KBM-7 (cell line): ENCODE measurements at regions not wholly inside any gene's neighbourhood (a gene's known extent, or its start where the extent isn't known, plus 50 kb on each side); places are given as distances from the start of the nearest gene placed in this dataset.
A peak's percentile ranks its signal among the peaks of the same experiment; 100 is the strongest.

ENCODE experiments used
- DNase-seq: peaks from one replicate; pipeline ENCODE4 v3.0.0-alpha.2; 2015
- in situ Hi-C: fragments of 300-500 bp; cut with MboI; formaldehyde crosslinking; loops from 2 replicates; pipeline ENCODE4 v1.14.3; 2020; ENCODE audit warnings: low sequenced_read_pairs, low pct_unique_long_range_greater_than_20kb, mixed read lengths

- in situ Hi-C loops, result no loop called here
- DNase-seq, result no peak
Measured at GRCh38 chr5:145708169-145708568, 127.0 kb downstream of the PRELID2 start.

- in situ Hi-C loops, result no loop called here
Measured at GRCh38 chr5:145704724-145705123, 130.4 kb downstream of the PRELID2 start.

GRCh38 chr5:145703856-145704255 lies 131.3 kb downstream of the PRELID2 start:
- no peak for DNase-seq
- in situ Hi-C loops, result no loop called here

More at GRCh38 chr5:145704724-145705123, 130.4 kb downstream of the PRELID2 start:
- DNase-seq, result no peak

GRCh38 chr5:145701404-145701803 lies 133.7 kb downstream of the PRELID2 start:
- in situ Hi-C loops, result no loop called here
- DNase-seq, result no peak

- no peak for DNase-seq
- in situ Hi-C loops, result no loop called here
Measured at GRCh38 chr5:145699846-145700245, 135.3 kb downstream of the PRELID2 start.

GRCh38 chr5:145697251-145697990 lies 137.7 kb downstream of the PRELID2 start:
- in situ Hi-C loops, result no loop called here
- DNase-seq, result peak; percentile 62

- in situ Hi-C loops, result no loop called here
- DNase-seq, result no peak
Measured at GRCh38 chr5:145689235-145689634, 145.9 kb downstream of the PRELID2 start.

- in situ Hi-C loops, result no loop called here
- no peak for DNase-seq
Measured at GRCh38 chr5:145687943-145688342, 147.2 kb downstream of the PRELID2 start.

- in situ Hi-C loops, result no loop called here
- DNase-seq, result no peak
Measured at GRCh38 chr5:145685417-145685816, 149.7 kb downstream of the PRELID2 start.

- DNase-seq, result no peak
- in situ Hi-C loops, result no loop called here
Measured at GRCh38 chr5:145683431-145683830, 151.7 kb downstream of the PRELID2 start.

GRCh38 chr5:145682197-145682899 lies 152.8 kb downstream of the PRELID2 start:
- no peak for DNase-seq
- in situ Hi-C loops, result no loop called here

- DNase-seq, result peak; percentile 79
- in situ Hi-C loops, result no loop called here
Measured at GRCh38 chr5:145681686-145682085, 153.5 kb downstream of the PRELID2 start.

- in situ Hi-C loops, result no loop called here
- no peak for DNase-seq
Measured at GRCh38 chr5:145681216-145681615, 153.9 kb downstream of the PRELID2 start.

- no peak for DNase-seq
- in situ Hi-C loops, result no loop called here
Measured at GRCh38 chr5:145680767-145681166, 154.4 kb downstream of the PRELID2 start.

- in situ Hi-C loops, result no loop called here
- no peak for DNase-seq
Measured at GRCh38 chr5:145680169-145680568, 155.0 kb downstream of the PRELID2 start.

GRCh38 chr5:145678255-145678654 lies 156.9 kb downstream of the PRELID2 start:
- no peak for DNase-seq
- in situ Hi-C loops, result no loop called here

GRCh38 chr5:145673786-145674185 lies 161.4 kb downstream of the PRELID2 start:
- in situ Hi-C loops, result no loop called here
- DNase-seq, result no peak

GRCh38 chr5:145668714-145669113 lies 166.4 kb downstream of the PRELID2 start:
- no peak for DNase-seq
- in situ Hi-C loops, result no loop called here

GRCh38 chr5:145667742-145668141 lies 167.4 kb downstream of the PRELID2 start:
- in situ Hi-C loops, result no loop called here
- no peak for DNase-seq

GRCh38 chr5:145666591-145666990 lies 168.6 kb downstream of the PRELID2 start:
- in situ Hi-C loops, result no loop called here
- no peak for DNase-seq
